Astrocyte (in vitro differentiated cells and primary cell): ENCODE measurements at regions not wholly inside any gene's neighbourhood (a gene's known extent, or its start where the extent isn't known, plus 50 kb on each side); places are given as distances from the start of the nearest gene placed in this dataset.

Source experiments
- EZH2 ChIP-seq: IDR thresholded peaks from 2 replicates; pipeline ENCODE4 v1.6.1; 2012; ENCODE audit warnings: mild to moderate bottlenecking, low read length, inconsistent platforms; ENCODE audit not compliant: insufficient read depth
- TF ChIP-seq, protein P1 (sequence below): IDR thresholded peaks from 2 replicates; pipeline ENCODE4 v1.5.1; 2011; ENCODE audit warnings: low read depth, mild to moderate bottlenecking, inconsistent platforms, low read length, moderate library complexity; ENCODE audit not compliant: insufficient read depth

DNA sequence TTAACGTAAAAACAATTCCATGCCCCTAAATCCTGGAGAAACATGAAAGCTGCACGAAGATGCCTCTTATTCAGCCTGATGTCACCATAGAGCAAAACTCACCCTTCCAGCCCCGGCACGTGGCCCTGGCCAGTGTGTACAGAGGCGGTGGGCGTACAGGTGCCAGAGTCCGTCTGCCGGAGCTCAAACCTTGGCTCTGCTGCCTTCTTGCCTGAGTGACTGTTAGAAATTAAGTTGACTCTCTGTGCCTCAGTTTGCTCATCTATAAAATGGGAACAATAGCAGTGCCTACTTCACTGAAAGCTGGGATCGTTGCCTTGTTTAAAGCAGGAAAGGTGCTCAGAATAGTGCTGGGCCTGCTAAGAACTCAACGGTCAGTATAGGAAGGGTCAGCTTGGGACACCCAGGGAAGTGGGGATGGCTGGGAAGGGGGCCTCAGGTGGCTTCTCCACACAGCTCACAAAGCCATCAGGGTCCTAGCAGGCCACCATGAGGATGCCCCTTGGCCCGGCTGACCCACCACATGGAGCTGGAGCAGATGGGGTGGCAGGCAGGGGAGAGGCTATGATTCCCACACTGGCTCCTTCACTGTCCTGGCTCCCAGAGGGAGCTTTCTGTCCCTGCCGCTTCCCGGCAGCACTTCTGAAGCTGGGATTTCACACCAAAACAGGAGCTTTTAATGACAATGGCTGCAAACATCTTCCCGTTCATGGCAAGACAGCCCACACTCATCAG lies 237.2 kb downstream of the NPHP4 start:
- TF ChIP-seq, protein P1, sequence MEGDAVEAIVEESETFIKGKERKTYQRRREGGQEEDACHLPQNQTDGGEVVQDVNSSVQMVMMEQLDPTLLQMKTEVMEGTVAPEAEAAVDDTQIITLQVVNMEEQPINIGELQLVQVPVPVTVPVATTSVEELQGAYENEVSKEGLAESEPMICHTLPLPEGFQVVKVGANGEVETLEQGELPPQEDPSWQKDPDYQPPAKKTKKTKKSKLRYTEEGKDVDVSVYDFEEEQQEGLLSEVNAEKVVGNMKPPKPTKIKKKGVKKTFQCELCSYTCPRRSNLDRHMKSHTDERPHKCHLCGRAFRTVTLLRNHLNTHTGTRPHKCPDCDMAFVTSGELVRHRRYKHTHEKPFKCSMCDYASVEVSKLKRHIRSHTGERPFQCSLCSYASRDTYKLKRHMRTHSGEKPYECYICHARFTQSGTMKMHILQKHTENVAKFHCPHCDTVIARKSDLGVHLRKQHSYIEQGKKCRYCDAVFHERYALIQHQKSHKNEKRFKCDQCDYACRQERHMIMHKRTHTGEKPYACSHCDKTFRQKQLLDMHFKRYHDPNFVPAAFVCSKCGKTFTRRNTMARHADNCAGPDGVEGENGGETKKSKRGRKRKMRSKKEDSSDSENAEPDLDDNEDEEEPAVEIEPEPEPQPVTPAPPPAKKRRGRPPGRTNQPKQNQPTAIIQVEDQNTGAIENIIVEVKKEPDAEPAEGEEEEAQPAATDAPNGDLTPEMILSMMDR = no peak
- TF ChIP-seq EZH2 = no peak
